ENCODE measurements at regions not wholly inside any gene's neighbourhood (a gene's known extent, or its start where the extent isn't known, plus 50 kb on each side); places are given as distances from the start of the nearest gene placed in this dataset.

DNA sequence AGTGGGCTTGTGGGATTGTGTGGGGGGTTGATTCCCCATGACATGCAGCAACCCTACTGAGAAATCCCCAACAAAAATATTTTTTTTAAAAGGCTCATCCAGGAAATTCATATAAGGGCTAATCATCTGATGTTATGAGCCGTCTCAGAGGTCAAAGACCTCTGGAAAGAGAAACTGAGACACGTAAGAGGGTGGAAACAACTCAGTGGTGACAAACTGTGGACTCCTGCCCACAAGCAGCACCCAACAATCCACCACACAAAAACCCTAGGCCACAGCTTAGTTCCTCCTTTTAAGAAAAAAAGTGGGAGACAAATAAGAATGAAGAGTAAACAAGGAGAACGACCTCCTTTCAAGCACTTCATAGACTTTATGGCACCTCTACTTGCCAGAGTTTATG, 1096.1 kb upstream of the NRXN1 start:
- TF ChIP-seq, protein P1, sequence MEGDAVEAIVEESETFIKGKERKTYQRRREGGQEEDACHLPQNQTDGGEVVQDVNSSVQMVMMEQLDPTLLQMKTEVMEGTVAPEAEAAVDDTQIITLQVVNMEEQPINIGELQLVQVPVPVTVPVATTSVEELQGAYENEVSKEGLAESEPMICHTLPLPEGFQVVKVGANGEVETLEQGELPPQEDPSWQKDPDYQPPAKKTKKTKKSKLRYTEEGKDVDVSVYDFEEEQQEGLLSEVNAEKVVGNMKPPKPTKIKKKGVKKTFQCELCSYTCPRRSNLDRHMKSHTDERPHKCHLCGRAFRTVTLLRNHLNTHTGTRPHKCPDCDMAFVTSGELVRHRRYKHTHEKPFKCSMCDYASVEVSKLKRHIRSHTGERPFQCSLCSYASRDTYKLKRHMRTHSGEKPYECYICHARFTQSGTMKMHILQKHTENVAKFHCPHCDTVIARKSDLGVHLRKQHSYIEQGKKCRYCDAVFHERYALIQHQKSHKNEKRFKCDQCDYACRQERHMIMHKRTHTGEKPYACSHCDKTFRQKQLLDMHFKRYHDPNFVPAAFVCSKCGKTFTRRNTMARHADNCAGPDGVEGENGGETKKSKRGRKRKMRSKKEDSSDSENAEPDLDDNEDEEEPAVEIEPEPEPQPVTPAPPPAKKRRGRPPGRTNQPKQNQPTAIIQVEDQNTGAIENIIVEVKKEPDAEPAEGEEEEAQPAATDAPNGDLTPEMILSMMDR (IDR thresholded peaks at IDR 0.05) = no peak
- TF ChIP-seq POLR2A (IDR thresholded peaks at IDR 0.05) = no peak

Measured in Peyer's patch (tissue), 4 donors.